CD14-positive monocyte (primary cell): ENCODE measurements at regions not wholly inside any gene's neighbourhood (a gene's known extent, or its start where the extent isn't known, plus 50 kb on each side); places are given as distances from the start of the nearest gene placed in this dataset.

Experiments
- DNase-seq, 3 donors: peaks; one replicate each; pipeline ENCODE4 v3.0.0-alpha.2; 2011 to 2022
- H2AFZ ChIP-seq: 2 replicates; pipeline ENCODE4 v1.6.0; 2012; ENCODE audit warnings: mild to moderate bottlenecking, low read depth, low read length, inconsistent platforms; ENCODE audit not compliant: insufficient read depth, poor library complexity, severe bottlenecking
- H3K27ac ChIP-seq, 2 donors: 1 replicate in 1 of 2; 2 replicates in 1 of 2; pipeline ENCODE4 v1.5.1; 2012 to 2013; ENCODE audit warnings: low read length in 2 of 2, control low read depth in 1 of 2, inconsistent platforms in 1 of 2, low read depth in 1 of 2, mild to moderate bottlenecking in 1 of 2
- H3K27me3 ChIP-seq, 2 donors: one replicate each; pipeline versions ENCODE4 v1.6.0 to v1.6.1; 2011 to 2013; ENCODE audit warnings: low read length in 2 of 2; ENCODE audit not compliant: control insufficient read depth in 2 of 2, insufficient read depth in 2 of 2
- H3K36me3 ChIP-seq, 2 donors: replicated peaks in 1 of 2; 1 replicate in 1 of 2; 2 replicates in 1 of 2; pipeline versions ENCODE4 v1.5.1 to v1.6.1; 2012 to 2013; ENCODE audit warnings: low read length in 2 of 2, control low read depth in 1 of 2, inconsistent platforms in 1 of 2, mild to moderate bottlenecking in 1 of 2; ENCODE audit not compliant: insufficient read depth in 2 of 2, control insufficient read depth in 1 of 2
- H3K4me1 ChIP-seq, 2 donors: 1 replicate in 1 of 2; 2 replicates in 1 of 2; pipeline versions ENCODE4 v1.5.1 to v1.6.1; 2012 to 2013; ENCODE audit warnings: low read length in 2 of 2, control low read depth in 1 of 2, inconsistent platforms in 1 of 2, mild to moderate bottlenecking in 1 of 2, moderate library complexity in 1 of 2; ENCODE audit not compliant: insufficient read depth in 2 of 2, control insufficient read depth in 1 of 2
- H3K4me2 ChIP-seq: replicated peaks from 2 replicates; pipeline ENCODE3; 2012; ENCODE audit warnings: low read length, moderate library complexity, mild to moderate bottlenecking; ENCODE audit not compliant: poor library complexity, severe bottlenecking; ENCODE audit errors: extremely low read depth
- H3K4me3 ChIP-seq, 3 experiments: fragments of 200-600 bp in 1 of 3; sonication (generic) in 1 of 3; replicated peaks in 1 of 3; 1 replicate in 2 of 3; 2 replicates in 1 of 3; pipeline ENCODE4 v1.5.1; 2011 to 2013; ENCODE audit warnings: low read length in 3 of 3, mild to moderate bottlenecking in 3 of 3, control low read depth in 2 of 3, low read depth in 2 of 3, inconsistent platforms in 1 of 3, moderate library complexity in 1 of 3
- H3K79me2 ChIP-seq: 2 replicates; pipeline ENCODE4 v1.6.0; 2012; ENCODE audit warnings: mild to moderate bottlenecking, control low read depth, inconsistent platforms, low read length, moderate library complexity; ENCODE audit not compliant: insufficient read depth
- H3K9ac ChIP-seq: 2 replicates; pipeline ENCODE4 v1.6.0; 2017; ENCODE audit warnings: low read length, mild to moderate bottlenecking; ENCODE audit not compliant: insufficient read depth, poor library complexity, severe bottlenecking
- H3K9me3 ChIP-seq, 2 donors: replicated peaks in 1 of 2; 1 replicate in 1 of 2; 2 replicates in 1 of 2; pipeline versions ENCODE4 v1.5.1 to v1.6.1; 2012 to 2013; ENCODE audit warnings: low read length in 2 of 2, control low read depth in 1 of 2; ENCODE audit not compliant: control insufficient read depth in 1 of 2, insufficient read depth in 1 of 2
- H4K20me1 ChIP-seq: 2 replicates; pipeline ENCODE4 v1.6.0; 2012; ENCODE audit warnings: mild to moderate bottlenecking, low read length, control low read depth, moderate library complexity; ENCODE audit not compliant: insufficient read depth
- H3K27ac Mint-ChIP-seq, 7 donors: one replicate each; pipeline ENCODE4 v1.8.0; 2020; ENCODE audit warnings: mild to moderate bottlenecking in 7 of 7, mixed read lengths in 7 of 7, moderate library complexity in 6 of 7, inconsistent platforms in 2 of 7
- H3K27me3 Mint-ChIP-seq, 3 donors: one replicate each; pipeline ENCODE4 v1.8.0; 2021 to 2022; ENCODE audit warnings: low read depth in 3 of 3, mild to moderate bottlenecking in 3 of 3, mixed read lengths in 3 of 3, moderate library complexity in 3 of 3, inconsistent platforms in 1 of 3
- H3K36me3 Mint-ChIP-seq, 2 donors: one replicate each; pipeline ENCODE4 v1.8.0; 2020; ENCODE audit warnings: mixed read lengths in 2 of 2, inconsistent platforms in 1 of 2, mild to moderate bottlenecking in 1 of 2
- H3K4me1 Mint-ChIP-seq: one replicate; pipeline ENCODE4 v1.8.0; 2020; ENCODE audit warnings: mild to moderate bottlenecking, mixed read lengths
- H3K4me3 Mint-ChIP-seq, 2 donors: one replicate each; pipeline ENCODE4 v1.8.0; 2020; ENCODE audit warnings: mild to moderate bottlenecking in 2 of 2, mixed read lengths in 2 of 2, moderate library complexity in 1 of 2
- H3K9me3 Mint-ChIP-seq, 7 donors: one replicate each; pipeline ENCODE4 v1.8.0; 2020 to 2022; ENCODE audit warnings: mixed read lengths in 7 of 7, mild to moderate bottlenecking in 6 of 7, moderate library complexity in 6 of 7, inconsistent platforms in 2 of 7
- whole genome bisulfite sequencing: methylation state at CpG from one replicate; pipeline ENCODE4 v1.1.5; 2013; ENCODE audit warnings: missing lambda C conversion rate; ENCODE audit not compliant: insufficient coverage; 5-methylcytosine and 5-hydroxymethylcytosine counted together
- intact Hi-C, 2 donors: fragments of 100-400 bp; cut with micrococcal nuclease; formaldehyde crosslinking; loops; one replicate each; pipeline versions ENCODE4 v1.15.0 to v1.15.1; 2023
- TF ChIP-seq, protein P1 (sequence below): fragments of 200-600 bp; IDR thresholded peaks from one replicate; pipeline ENCODE4 v1.8.0; 2022; ENCODE audit warnings: antibody characterized with exemption, mild to moderate bottlenecking

DNA sequence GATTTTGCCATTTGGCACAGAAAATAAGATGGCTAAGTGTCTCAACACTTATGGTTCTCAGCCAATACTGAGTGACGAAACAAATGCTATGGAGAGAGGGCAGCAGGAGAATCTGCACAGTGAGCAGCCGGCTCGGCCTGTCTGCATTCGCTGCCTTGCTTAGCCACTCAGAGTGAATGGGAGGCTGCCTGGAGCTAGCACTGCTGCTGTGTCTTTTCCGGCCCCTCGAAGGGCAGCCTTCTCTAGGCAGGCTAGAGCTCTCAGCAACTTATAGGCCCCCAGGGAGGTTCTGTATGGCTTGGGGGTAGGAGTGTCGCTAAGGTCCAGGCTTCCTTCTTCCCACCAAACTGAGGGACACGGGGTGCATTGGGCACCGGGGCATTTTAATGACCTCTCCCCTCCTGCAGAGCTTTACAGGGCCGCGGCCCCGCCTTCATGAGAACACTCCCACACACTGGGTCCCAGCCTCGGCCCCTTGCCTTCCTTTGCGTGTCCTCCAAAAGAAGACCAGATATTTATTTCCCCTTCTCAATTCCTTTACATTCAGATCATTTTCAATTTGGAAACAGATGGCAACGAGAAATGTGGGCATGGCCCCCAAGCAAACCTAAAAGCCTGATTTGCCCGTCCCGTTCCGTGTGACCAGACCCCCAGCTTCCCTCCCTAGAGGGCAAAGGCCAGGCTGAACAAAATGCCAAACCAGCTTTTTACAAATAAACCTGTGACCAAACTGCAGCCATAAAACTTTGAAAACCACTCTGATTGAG lies 670.9 kb downstream of the TOX3 start:
- intact Hi-C loops = loop anchor here in 1 of 2 donors (10.0 kb wide), 1 partner anchor 59 kb away; no protein-coding TSS in a partner anchor
- no peak overlapping the region for H3K27ac Mint-ChIP-seq

DNA sequence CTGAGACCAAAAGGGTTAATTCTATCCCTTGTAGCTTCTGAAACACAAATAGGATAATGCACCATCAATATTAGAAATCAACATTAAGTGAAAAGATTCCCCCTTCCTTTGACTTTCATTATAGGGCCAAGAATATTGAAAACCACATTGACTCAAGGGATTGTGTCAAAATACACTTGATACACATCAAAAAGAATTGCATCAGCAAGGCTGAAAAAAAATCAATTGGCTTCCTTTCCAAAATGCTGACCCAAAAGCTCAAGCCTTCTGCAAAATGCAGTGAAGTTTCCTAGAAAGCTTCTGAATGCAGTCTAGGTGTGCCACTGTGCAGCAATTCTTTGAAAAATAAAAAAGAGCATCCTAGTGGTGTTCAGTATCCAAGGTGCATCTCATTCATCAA lies 674.4 kb downstream of the TOX3 start:
- intact Hi-C loops = loop anchor here in 1 of 2 donors (10.0 kb wide), 1 partner anchor 62 kb away; no protein-coding TSS in a partner anchor
- no peak overlapping the region for H3K4me2 ChIP-seq
- peaks cover 0 to 9% of the 10 kb centered on the region in 2 donors for H3K9me3 ChIP-seq
- H3K79me2 ChIP-seq = no peaks in the 10 kb centered on the region
- no peak overlapping the region for H3K4me3 Mint-ChIP-seq
- no peak for DNase-seq
- peaks cover 0 to 10% (median 1%) of the 10 kb centered on the region in 7 donors for H3K9me3 Mint-ChIP-seq
- H2AFZ ChIP-seq = no peak overlapping the region
- H3K27ac Mint-ChIP-seq = no peak overlapping the region
- H3K36me3 Mint-ChIP-seq = no peaks in the 10 kb centered on the region
- no peak overlapping the region for H3K9ac ChIP-seq
- no peaks in the 10 kb centered on the region for H3K36me3 ChIP-seq
- H3K27ac ChIP-seq = no peak overlapping the region
- TF ChIP-seq, protein P1, sequence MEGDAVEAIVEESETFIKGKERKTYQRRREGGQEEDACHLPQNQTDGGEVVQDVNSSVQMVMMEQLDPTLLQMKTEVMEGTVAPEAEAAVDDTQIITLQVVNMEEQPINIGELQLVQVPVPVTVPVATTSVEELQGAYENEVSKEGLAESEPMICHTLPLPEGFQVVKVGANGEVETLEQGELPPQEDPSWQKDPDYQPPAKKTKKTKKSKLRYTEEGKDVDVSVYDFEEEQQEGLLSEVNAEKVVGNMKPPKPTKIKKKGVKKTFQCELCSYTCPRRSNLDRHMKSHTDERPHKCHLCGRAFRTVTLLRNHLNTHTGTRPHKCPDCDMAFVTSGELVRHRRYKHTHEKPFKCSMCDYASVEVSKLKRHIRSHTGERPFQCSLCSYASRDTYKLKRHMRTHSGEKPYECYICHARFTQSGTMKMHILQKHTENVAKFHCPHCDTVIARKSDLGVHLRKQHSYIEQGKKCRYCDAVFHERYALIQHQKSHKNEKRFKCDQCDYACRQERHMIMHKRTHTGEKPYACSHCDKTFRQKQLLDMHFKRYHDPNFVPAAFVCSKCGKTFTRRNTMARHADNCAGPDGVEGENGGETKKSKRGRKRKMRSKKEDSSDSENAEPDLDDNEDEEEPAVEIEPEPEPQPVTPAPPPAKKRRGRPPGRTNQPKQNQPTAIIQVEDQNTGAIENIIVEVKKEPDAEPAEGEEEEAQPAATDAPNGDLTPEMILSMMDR = no peak
- peaks cover 0 to 5% (median 1%) of the 10 kb centered on the region in 3 donors for H3K27me3 Mint-ChIP-seq
- no peaks in the 10 kb centered on the region for H3K4me1 ChIP-seq
- no peak overlapping the region for H3K4me3 ChIP-seq
- H3K27me3 ChIP-seq = no peaks in the 10 kb centered on the region
- H4K20me1 ChIP-seq = no peaks in the 10 kb centered on the region
- no peaks in the 10 kb centered on the region for H3K4me1 Mint-ChIP-seq

More for the DNA sequence above, 670.9 kb downstream of the TOX3 start:
- Histone ChIP-seq H3K36me3 (no peaks in the 10 kb centered on the region), H3K9me3 (peaks cover 0 to 9% of the 10 kb centered on the region in 2 donors), H3K27me3 (no peaks in the 10 kb centered on the region), H3K4me3 (no peak overlapping the region), H3K4me1 (no peaks in the 10 kb centered on the region), H2AFZ (no peak overlapping the region), H3K27ac (no peak overlapping the region), H3K79me2 (no peaks in the 10 kb centered on the region), H3K4me2 (no peak overlapping the region), H3K9ac (no peak overlapping the region), H4K20me1 (no peaks in the 10 kb centered on the region)
- DNase-seq = no peak
- WGBS = 62% methylated on average over 9 of the region's 18 CpGs
- H3K4me3 Mint-ChIP-seq = no peak overlapping the region
- H3K9me3 Mint-ChIP-seq = peaks cover 0 to 9% (median 1%) of the 10 kb centered on the region in 7 donors
- no peaks in the 10 kb centered on the region for H3K36me3 Mint-ChIP-seq
- H3K27me3 Mint-ChIP-seq = peaks cover 0 to 1% (median 1%) of the 10 kb centered on the region in 3 donors
- TF ChIP-seq, protein P1 = no peak
- H3K4me1 Mint-ChIP-seq = no peaks in the 10 kb centered on the region
